K562 (cell line): ENCODE measurements at regions not wholly inside any gene's neighbourhood (a gene's known extent, or its start where the extent isn't known, plus 50 kb on each side); places are given as distances from the start of the nearest gene placed in this dataset.

ENCODE experiments used
- ATAC-seq: fragments of 200-7000 bp; cut with Tn5 transposase; 3 replicates; pipeline ENCODE4 v1.9.1; 2020; ENCODE audit warnings: moderate library complexity
- BruUV-seq: library from RNA; stranded (reverse); fragments of 400-500 nt; replicated peaks from 2 replicates; lab custom pipeline; 2021; lab: Mats Ljungman, UMichigan
- CTCF ChIA-PET: fragments of 300-600 bp; formaldehyde crosslinking; extraction: SDS; loops from one replicate; lab custom pipeline; 2021; ENCODE audit warnings: low intra/inter-chr PET ratio; lab: Yijun Ruan, JAX
- POLR2A ChIA-PET: fragments of 300-600, 350-650 bp; sonication (Branson Sonifier 250); formaldehyde crosslinking; extraction: SDS; loops from one replicate; lab custom pipeline; 2021; ENCODE audit warnings: antibody characterized with exemption, inconsistent platforms; lab: Yijun Ruan, JAX
- DNase-seq, 4 experiments: peaks; one replicate each; pipeline versions ENCODE4 v3.0.0 to v3.0.0-alpha.2; 2011 to 2018; ENCODE audit warnings: low spot score in 3 of 4, mixed read lengths in 3 of 4; ENCODE audit errors: extremely low read depth in 1 of 4
- FAIRE-seq: peaks from 2 replicates; lab custom pipeline; 2011; peaks lifted over from hg19 to GRCh38; lab: Jason Lieb, UNC
- H2AFZ ChIP-seq: 2 replicates; pipeline ENCODE4 v1.6.0; 2011; ENCODE audit warnings: low read depth, low read length, control low read depth, inconsistent platforms
- H3K27ac ChIP-seq: fragments of 200-600 bp; 3 replicates; pipeline ENCODE4 v1.8.0; 2011; ENCODE audit warnings: low read depth, mild to moderate bottlenecking, control low read depth, inconsistent platforms, low read length, moderate library complexity, mixed read lengths; ENCODE audit errors: extremely low read depth
- H3K27me3 ChIP-seq, 2 experiments: fragments of 300-600 bp in 1 of 2; 2 replicates in 1 of 2; 3 replicates in 1 of 2; pipeline versions ENCODE4 v1.6.0 to v1.8.0; 2011; ENCODE audit warnings: inconsistent platforms in 2 of 2, low read length in 2 of 2, mild to moderate bottlenecking in 1 of 2, mixed read lengths in 1 of 2, moderate library complexity in 1 of 2; ENCODE audit not compliant: control insufficient read depth in 2 of 2, insufficient read depth in 2 of 2
- H3K36me3 ChIP-seq: fragments of 300-600 bp; 3 replicates; pipeline ENCODE4 v1.8.0; 2011; ENCODE audit warnings: mild to moderate bottlenecking, low read length, inconsistent platforms; ENCODE audit not compliant: control insufficient read depth, insufficient read depth
- H3K4me1 ChIP-seq, 2 experiments: fragments of 200-600 bp in 1 of 2; replicated peaks in 1 of 2; 2 replicates in 1 of 2; 3 replicates in 1 of 2; pipeline versions ENCODE4 v1.5.1 to v1.8.0; 2011; ENCODE audit warnings: inconsistent platforms in 2 of 2, low read length in 2 of 2, mild to moderate bottlenecking in 1 of 2, mixed read lengths in 1 of 2, moderate library complexity in 1 of 2; ENCODE audit not compliant: control insufficient read depth in 2 of 2, insufficient read depth in 2 of 2
- H3K4me2 ChIP-seq: 2 replicates; pipeline ENCODE4 v1.6.1; 2011; ENCODE audit warnings: low read length, control low read depth, inconsistent platforms, mixed read lengths; ENCODE audit not compliant: insufficient read depth
- H3K4me3 ChIP-seq: fragments of 200-600 bp; sonication (generic), shearing (Covaris generic); 2 replicates; pipeline ENCODE4 v1.5.1; 2016; ENCODE audit warnings: control low read depth, inconsistent platforms
- H3K79me2 ChIP-seq: fragments of 200-600 bp; 3 replicates; pipeline ENCODE4 v1.8.0; 2011; ENCODE audit warnings: low read length, inconsistent platforms; ENCODE audit not compliant: control insufficient read depth, insufficient read depth
- H3K9ac ChIP-seq, 2 experiments: 2 replicates each; pipeline versions ENCODE4 v1.6.0 to v1.6.1; 2011; ENCODE audit warnings: low read depth in 2 of 2, low read length in 2 of 2, control low read depth in 1 of 2, inconsistent platforms in 1 of 2, mild to moderate bottlenecking in 1 of 2, mixed read lengths in 1 of 2; ENCODE audit not compliant: insufficient read depth in 1 of 2
- H3K9me1 ChIP-seq: one replicate; pipeline ENCODE4 v1.6.0; 2011; ENCODE audit warnings: inconsistent platforms, mild to moderate bottlenecking, low read length, moderate library complexity; ENCODE audit not compliant: control insufficient read depth, insufficient read depth
- H3K9me3 ChIP-seq: replicated peaks from 2 replicates; pipeline ENCODE4 v1.5.1; 2011; ENCODE audit warnings: low read depth, low read length, inconsistent platforms; ENCODE audit not compliant: control insufficient read depth, insufficient read depth
- H4K20me1 ChIP-seq: replicated peaks from 2 replicates; pipeline ENCODE4 v1.6.1; 2011; ENCODE audit warnings: low read length, inconsistent platforms, mixed read lengths; ENCODE audit not compliant: control insufficient read depth, insufficient read depth
- BRF1 ChIP-seq: IDR thresholded peaks from 3 replicates; pipeline ENCODE4 v1.6.1; 2011; ENCODE audit warnings: borderline replicate concordance, mild to moderate bottlenecking; ENCODE audit not compliant: insufficient read length; ENCODE audit errors: extremely low read depth
- FIP1L1 ChIP-seq: fragments of 200-400 bp; formaldehyde crosslinking; IDR thresholded peaks from 2 replicates; pipeline ENCODE4 v1.6.1; 2018; ENCODE audit warnings: mild to moderate bottlenecking, low read depth, low read length; ENCODE audit not compliant: poor library complexity, severe bottlenecking
- GTF3C2 ChIP-seq: IDR thresholded peaks from 3 replicates; pipeline ENCODE4 v1.6.1; 2011; ENCODE audit warnings: borderline replicate concordance, mild to moderate bottlenecking, moderate library complexity; ENCODE audit not compliant: insufficient read length; ENCODE audit errors: extremely low read depth
- RB1 ChIP-seq: fragments of 450-650 bp; IDR thresholded peaks from 2 replicates; pipeline ENCODE4 v1.6.1; 2017; ENCODE audit warnings: low read depth, mild to moderate bottlenecking
- ZBTB17 ChIP-seq: fragments of 450-650 bp; formaldehyde crosslinking; IDR thresholded peaks from 2 replicates; pipeline ENCODE4 v1.4.0; 2020; ENCODE audit warnings: mild to moderate bottlenecking
- WGBS: fragments of 100-300 bp; shearing (Covaris generic); methylation state at CpG from one replicate; pipeline ENCODE4 v1.1.6; 2016; ENCODE audit warnings: low coverage, mixed read lengths; ENCODE audit not compliant: insufficient coverage; ENCODE audit errors: missing lambda C conversion rate; 5-methylcytosine and 5-hydroxymethylcytosine counted together
- in situ Hi-C: fragments of 300-500 bp; cut with MboI; formaldehyde crosslinking; loops from 4 replicates; pipeline ENCODE4 v1.15.0; 2018; ENCODE audit warnings: inconsistent platforms, mixed read lengths
- intact Hi-C: fragments of 100-400 bp; cut with micrococcal nuclease; formaldehyde crosslinking; loops from 2 replicates; pipeline ENCODE4 v1.14.2; 2022
- TF ChIP-seq, protein P1 (sequence below), 3 experiments: fragments of 200-800 bp in 1 of 3; fragments of 250-450 bp in 1 of 3; fragments of 450-650 bp in 1 of 3; sonication (Bioruptor Pico) in 1 of 3; sonication (Bioruptor generic) in 1 of 3; formaldehyde crosslinking in 1 of 3; IDR thresholded peaks; 2 replicates each; pipeline versions ENCODE4 v1.6.1 to v1.8.0; 2016 to 2022; ENCODE audit warnings: mild to moderate bottlenecking in 2 of 3, missing genetic modification characterization in 2 of 3, missing compliant biosample characterization in 1 of 3, moderate library complexity in 1 of 3
- TF ChIP-seq, protein P2 (sequence below), 2 experiments: fragments of 450-650 bp in 1 of 2; sonication (generic) in 1 of 2; formaldehyde crosslinking in 1 of 2; IDR thresholded peaks in 1 of 2; conservative IDR thresholded peaks in 1 of 2; 2 replicates each; pipeline versions ENCODE4 v1.6.1 to v1.8.1; 2016 to 2023; ENCODE audit warnings: mild to moderate bottlenecking in 2 of 2, moderate library complexity in 2 of 2, inconsistent platforms in 1 of 2, missing genetic modification reagents in 1 of 2

- TF ChIP-seq, protein P1, sequence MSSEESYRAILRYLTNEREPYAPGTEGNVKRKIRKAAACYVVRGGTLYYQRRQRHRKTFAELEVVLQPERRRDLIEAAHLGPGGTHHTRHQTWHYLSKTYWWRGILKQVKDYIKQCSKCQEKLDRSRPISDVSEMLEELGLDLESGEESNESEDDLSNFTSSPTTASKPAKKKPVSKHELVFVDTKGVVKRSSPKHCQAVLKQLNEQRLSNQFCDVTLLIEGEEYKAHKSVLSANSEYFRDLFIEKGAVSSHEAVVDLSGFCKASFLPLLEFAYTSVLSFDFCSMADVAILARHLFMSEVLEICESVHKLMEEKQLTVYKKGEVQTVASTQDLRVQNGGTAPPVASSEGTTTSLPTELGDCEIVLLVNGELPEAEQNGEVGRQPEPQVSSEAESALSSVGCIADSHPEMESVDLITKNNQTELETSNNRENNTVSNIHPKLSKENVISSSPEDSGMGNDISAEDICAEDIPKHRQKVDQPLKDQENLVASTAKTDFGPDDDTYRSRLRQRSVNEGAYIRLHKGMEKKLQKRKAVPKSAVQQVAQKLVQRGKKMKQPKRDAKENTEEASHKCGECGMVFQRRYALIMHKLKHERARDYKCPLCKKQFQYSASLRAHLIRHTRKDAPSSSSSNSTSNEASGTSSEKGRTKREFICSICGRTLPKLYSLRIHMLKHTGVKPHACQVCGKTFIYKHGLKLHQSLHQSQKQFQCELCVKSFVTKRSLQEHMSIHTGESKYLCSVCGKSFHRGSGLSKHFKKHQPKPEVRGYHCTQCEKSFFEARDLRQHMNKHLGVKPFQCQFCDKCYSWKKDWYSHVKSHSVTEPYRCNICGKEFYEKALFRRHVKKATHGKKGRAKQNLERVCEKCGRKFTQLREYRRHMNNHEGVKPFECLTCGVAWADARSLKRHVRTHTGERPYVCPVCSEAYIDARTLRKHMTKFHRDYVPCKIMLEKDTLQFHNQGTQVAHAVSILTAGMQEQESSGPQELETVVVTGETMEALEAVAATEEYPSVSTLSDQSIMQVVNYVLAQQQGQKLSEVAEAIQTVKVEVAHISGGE (CRISPR knock-in tag; IDR thresholded peaks at IDR 0.05) = no peak
Observed at GRCh38 chr11:36775756-36776155, 177.7 kb upstream of the RAG2 start (continued).

DNA sequence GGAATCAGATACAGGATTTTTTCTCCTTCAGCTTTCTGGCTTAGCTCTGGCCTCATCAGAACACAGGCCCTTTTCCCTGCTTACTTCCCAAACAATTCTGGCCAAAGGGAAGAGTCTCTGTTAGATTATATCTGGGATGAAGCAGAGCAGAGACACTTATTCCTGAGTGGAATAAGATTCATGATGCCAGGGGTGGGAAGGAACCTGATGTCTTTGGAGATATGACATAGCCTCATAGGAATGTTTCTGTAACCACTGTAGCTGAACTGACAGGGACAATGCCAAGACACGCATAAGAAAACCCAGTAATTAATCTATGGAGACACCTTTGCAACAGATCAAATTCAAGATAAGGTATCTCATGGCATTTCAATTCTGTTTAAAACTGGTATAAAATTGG, 177.1 kb upstream of the RAG2 start:
- no peaks in the 10 kb centered on the region for H3K36me3 ChIP-seq
- no peak for ATAC-seq
- no peaks in the 10 kb centered on the region for H3K27me3 ChIP-seq
- no peak overlapping the region for H3K4me3 ChIP-seq
- H3K4me1 ChIP-seq = no peaks in the 10 kb centered on the region
- ChIA-PET POLR2A (no interaction called here), CTCF (no interaction called here)
- in situ Hi-C loops = no loop called here
- intact Hi-C loops = no loop called here
- 7% methylated on average over 1 of the region's 1 CpG for WGBS
- H3K4me2 ChIP-seq = no peak overlapping the region
- no peak for TF ChIP-seq FIP1L1
- TF ChIP-seq BRF1 = no peak
- no peak for TF ChIP-seq ZBTB17 (CRISPR knock-in tag)
- no peak for TF ChIP-seq RB1
- TF ChIP-seq, protein P2, sequence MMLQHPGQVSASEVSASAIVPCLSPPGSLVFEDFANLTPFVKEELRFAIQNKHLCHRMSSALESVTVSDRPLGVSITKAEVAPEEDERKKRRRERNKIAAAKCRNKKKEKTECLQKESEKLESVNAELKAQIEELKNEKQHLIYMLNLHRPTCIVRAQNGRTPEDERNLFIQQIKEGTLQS (IDR thresholded peaks at IDR 0.05) = no peak
- TF ChIP-seq, protein P2 (CRISPR knock-in tag; conservative IDR thresholded peaks at IDR 0.05) = no peak
- no peak for TF ChIP-seq GTF3C2
- H2AFZ ChIP-seq = no peak overlapping the region
- no peak overlapping the region for H3K9ac ChIP-seq
- no TSS peak for BruUV-seq
- no peak overlapping the region for H3K27ac ChIP-seq
- DNase-seq = no peak
- H3K79me2 ChIP-seq = no peaks in the 10 kb centered on the region
- H3K9me3 ChIP-seq = no peaks in the 10 kb centered on the region
- FAIRE-seq = no peak
- H4K20me1 ChIP-seq = no peaks in the 10 kb centered on the region
- H3K9me1 ChIP-seq = no peaks in the 10 kb centered on the region
